Astrocyte of the cerebellum (primary cell): ENCODE measurements at regions not wholly inside any gene's neighbourhood (a gene's known extent, or its start where the extent isn't known, plus 50 kb on each side); places are given as distances from the start of the nearest gene placed in this dataset.
"Not testable (repeated sequence)": the region's sequence is repeated elsewhere in the genome, so short reads cannot be mapped to it uniquely, and the experiment has no call there.

Source experiments
- DNase-seq: peaks from one replicate; pipeline ENCODE4 v3.0.0-alpha.2; 2011; ENCODE audit warnings: low read depth
- H3K4me3 ChIP-seq: 2 replicates; pipeline ENCODE4 v1.5.1; 2011; ENCODE audit warnings: mild to moderate bottlenecking, low read depth, low read length, moderate library complexity
- in situ Hi-C: cut with HindIII; loops from 2 replicates; pipeline ENCODE4 v1.10.0; 2017; ENCODE audit warnings: low sequenced_read_pairs
- TF ChIP-seq, protein P1 (sequence below): IDR thresholded peaks from 2 replicates; pipeline ENCODE4 v1.5.1; 2012; ENCODE audit warnings: low read length, low read depth, moderate library complexity, mild to moderate bottlenecking; ENCODE audit errors: missing control alignments

DNA sequence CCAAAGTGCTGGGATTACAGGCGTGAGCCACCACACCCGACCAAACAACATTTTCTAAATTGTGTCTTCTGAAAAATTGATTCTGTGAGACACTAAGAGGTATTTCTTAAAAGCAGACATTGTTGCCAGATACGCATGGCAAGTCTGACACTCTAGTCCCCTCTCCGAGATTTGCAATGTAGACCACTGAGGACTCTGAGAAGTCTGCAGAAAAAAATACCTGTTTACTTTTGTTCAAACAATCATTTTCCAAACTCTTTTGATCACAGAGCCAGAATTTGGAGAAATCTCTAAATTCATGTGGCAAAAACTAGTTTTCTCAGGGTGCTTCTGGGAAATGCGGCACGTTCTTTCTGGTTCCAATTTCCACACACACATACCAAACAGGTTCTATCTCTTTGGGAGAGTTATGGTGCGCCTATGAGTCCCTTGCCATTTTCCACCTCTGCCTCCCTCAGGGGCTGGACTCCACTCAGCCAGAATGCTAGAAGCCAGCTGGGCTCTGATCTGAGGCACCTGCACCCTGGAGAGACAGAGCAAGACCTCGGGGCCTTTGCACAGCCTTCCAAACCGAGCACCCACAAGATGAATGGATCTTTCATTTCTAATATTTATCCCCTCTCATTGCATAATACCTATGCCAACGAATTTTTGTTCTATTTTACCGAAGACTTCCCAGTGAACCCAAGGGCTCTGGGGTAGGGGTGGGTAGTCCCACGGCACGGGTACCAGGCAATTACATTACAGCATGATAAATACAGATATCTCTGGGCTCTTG, 152.7 kb downstream of the MYCN start:
- DNase-seq = no peak
- no peak overlapping the region for H3K4me3 ChIP-seq
- in situ Hi-C loops = no loop called here
- TF ChIP-seq, protein P1, sequence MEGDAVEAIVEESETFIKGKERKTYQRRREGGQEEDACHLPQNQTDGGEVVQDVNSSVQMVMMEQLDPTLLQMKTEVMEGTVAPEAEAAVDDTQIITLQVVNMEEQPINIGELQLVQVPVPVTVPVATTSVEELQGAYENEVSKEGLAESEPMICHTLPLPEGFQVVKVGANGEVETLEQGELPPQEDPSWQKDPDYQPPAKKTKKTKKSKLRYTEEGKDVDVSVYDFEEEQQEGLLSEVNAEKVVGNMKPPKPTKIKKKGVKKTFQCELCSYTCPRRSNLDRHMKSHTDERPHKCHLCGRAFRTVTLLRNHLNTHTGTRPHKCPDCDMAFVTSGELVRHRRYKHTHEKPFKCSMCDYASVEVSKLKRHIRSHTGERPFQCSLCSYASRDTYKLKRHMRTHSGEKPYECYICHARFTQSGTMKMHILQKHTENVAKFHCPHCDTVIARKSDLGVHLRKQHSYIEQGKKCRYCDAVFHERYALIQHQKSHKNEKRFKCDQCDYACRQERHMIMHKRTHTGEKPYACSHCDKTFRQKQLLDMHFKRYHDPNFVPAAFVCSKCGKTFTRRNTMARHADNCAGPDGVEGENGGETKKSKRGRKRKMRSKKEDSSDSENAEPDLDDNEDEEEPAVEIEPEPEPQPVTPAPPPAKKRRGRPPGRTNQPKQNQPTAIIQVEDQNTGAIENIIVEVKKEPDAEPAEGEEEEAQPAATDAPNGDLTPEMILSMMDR = no peak

DNA sequence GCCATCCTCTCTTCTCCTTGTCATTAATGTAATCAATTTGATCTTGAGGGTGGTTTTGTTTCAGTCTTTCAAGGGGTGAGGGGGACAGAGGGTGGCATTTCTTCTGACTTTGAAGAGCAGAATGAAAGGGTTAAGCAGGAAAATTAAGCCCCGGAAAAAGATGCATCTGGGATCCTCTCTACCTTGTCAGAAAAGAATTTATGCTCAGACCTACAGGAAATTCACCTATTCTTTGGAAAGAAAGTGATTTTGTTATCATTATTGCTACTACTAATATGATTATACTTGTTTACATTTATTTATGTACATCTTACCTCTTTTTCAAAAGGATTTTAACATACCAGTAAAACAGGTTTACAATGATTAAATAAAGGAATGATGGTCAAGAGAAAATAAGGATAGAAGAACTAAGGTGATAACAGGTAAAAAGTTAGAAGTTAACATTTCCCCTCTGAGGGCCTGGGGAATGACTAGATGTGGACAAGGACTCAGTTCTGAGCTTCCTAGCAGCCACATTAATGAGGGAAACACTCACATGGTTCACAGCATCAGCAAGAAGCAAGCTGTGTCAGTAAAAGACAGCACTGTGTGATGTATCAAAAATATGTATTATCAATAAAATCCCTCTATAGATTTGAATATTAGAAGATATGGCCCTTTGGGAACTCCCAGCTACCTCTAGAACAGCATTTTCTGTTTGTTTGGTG, 151.4 kb downstream of the MYCN start:
- H3K4me3 ChIP-seq = no peak overlapping the region
- no peak for DNase-seq
- TF ChIP-seq, protein P1 = no peak
- in situ Hi-C loops = no loop called here

DNA sequence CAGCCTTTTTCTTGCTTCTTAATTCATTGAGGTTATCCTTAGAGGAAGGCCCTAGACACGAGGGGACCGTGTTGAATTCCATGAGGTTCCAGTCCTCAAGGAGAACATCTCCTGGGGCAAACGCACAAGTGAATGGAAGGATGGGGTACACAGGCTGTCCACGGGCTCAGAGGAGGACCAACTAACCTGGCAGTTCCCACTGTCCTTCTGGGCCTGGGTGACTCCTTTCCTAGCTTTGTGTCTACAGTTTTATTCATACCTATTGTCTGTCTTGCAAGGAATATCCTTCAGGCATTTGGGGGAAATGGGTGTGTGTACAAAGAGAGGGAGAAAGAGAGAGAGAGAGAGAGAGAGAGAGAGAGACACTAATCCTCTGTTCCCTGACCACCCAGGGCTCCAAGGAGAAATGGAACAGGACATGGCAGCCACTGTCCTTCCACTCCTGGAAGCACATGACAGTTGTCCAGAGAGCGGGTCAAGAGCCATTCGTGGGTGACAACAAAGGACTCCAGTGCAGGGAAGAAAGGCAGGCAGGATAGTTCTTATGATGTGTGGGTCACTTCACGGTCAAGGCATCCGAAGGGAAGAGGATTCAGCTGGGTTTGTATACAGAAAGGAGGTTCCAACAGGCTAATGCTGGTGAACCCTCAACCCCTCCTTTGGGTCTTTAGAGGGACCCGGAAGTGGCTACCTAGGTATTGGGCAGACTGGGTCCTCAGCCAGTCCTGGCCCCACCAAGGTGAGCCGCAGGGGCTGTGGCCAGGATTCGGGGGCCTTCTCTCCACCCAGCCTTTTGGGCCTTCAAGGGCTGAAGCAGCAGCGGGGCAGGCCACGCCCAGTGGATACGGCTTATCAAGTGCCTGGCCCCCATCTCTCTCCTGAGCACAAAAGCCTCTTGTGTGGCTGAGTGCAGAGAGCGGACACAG, 150.6 kb downstream of the MYCN start:
- no peak overlapping the region for H3K4me3 ChIP-seq
- in situ Hi-C loops = no loop called here
- no peak for DNase-seq
- TF ChIP-seq, protein P1 = no peak

DNA sequence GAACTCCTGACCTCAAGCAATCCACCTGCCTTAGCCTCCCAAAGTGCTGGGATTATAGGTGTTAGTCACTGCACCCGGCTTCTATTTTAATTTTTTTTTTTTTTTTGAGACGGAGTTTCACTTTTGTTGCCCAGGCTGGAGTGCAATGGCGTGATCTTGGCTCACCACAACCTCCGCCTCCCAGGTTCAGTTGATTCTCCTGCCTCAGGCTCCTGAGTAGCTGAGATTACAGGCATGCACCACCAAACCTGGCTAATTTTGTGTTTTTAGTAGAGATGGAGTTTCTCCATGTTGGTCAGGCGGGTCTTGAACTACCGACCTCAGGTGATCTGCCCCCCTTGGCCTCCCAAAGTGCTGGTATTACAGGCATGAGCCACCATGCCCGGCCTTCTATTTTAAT, 149.1 kb downstream of the MYCN start:
- in situ Hi-C loops, H3K4me3 ChIP-seq, DNase-seq: not testable (repeated sequence)

DNA sequence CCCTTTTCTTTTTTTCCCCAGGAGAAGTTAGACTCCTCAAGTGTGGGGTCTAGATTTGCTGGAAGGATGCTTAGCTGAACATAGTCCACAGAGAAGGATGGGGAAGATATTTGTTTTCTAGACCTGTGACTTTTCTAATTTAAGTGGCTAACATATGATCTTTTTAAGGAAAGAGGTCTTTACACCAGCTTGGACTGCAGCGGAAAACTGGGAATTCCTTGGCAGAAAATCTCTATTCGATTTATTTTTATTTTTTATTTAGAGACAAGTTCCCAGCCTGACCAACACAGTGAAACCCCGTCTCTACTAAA, 148.4 kb downstream of the MYCN start:
- no peak overlapping the region for H3K4me3 ChIP-seq
- in situ Hi-C loops = no loop called here
- TF ChIP-seq, protein P1 = no peak
- DNase-seq = no peak

DNA sequence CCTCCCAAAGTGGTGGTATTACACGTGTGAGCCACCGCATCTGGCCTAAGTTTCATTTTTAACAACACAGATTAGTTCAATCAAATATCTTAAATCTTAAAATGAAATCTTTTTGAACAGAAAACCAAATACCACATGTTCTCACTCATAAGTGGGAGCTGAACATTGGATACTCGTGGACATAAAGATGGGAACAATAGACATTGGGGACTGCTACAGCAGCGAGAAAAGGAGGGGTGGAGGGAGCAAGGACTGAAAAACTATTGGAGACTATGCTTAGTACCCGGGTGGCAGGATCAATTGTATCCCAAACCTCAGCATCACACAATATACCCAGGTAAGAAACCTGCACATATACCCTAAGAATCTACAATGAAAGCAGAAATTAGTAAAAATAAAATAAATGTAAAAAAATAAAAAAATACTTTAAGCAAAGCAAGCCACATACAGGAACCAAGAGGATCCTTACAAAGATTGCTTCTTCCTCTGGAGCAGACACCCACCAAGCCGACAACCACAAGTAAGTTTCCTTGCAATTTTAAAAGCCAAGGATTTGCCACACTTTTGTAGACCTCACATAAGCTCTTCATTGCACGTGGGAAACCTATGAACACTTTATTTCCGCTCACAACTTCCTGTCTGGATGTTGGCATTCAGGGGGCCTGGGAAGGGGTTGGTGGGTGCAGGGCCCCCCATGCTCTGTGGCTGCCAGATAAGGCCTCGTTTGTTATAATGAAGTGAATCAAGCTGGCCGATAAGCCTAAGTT, 147.9 kb downstream of the MYCN start:
- in situ Hi-C loops = no loop called here
- TF ChIP-seq, protein P1 = no peak
- no peak overlapping the region for H3K4me3 ChIP-seq
- no peak for DNase-seq

DNA sequence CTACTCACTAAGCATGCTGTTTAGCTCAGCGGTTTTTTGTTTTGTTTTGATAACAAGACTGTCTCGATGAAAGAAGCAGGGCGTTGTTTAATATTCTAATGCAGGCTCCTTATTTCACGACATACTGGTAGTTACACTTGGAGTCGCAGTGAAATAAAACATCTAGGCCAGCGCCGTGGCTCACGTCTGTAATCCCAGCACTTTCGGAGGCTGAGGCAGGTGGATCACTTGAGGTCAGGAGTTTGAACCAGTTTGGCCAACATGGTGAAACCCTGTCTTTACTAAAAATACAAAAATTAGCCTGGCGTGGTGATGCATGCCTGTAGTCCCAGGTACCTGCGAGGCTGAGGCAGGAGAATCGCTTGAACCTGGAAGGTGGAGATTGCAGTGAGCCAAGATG, 145.8 kb downstream of the MYCN start:
- in situ Hi-C loops, DNase-seq, H3K4me3 ChIP-seq: not testable (repeated sequence)
